ENCODE measurements at regions not wholly inside any gene's neighbourhood (a gene's known extent, or its start where the extent isn't known, plus 50 kb on each side); places are given as distances from the start of the nearest gene placed in this dataset.
"Not testable (repeated sequence)": the region's sequence is repeated elsewhere in the genome, so short reads cannot be mapped to it uniquely, and the experiment has no call there.

DNA sequence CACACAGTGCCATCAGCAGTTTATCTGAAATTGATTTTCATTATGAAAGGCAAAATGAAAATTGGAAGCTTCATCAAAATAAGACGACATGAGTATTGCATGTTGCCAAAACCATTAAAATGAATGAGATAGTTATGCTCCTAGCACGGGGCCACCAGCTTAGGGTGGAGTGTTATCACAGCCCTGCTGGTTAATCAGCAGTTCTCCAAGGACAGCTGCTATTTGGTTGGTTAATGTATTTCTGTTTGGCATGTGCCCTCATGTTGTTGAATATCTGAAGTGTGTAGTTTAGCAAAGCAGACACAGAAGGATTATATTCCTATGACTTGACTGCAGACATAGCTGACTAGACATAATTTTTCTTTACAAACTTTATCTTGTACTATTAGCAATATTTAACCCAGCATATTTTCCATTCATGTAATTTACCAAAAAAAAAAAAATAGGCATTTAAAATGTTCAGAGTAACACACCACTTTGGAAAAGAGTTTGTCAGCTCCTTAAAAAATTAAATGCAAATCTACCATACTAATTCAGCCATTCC, 98.6 kb upstream of the PIK3R1 start:
- TF ChIP-seq, protein P1, sequence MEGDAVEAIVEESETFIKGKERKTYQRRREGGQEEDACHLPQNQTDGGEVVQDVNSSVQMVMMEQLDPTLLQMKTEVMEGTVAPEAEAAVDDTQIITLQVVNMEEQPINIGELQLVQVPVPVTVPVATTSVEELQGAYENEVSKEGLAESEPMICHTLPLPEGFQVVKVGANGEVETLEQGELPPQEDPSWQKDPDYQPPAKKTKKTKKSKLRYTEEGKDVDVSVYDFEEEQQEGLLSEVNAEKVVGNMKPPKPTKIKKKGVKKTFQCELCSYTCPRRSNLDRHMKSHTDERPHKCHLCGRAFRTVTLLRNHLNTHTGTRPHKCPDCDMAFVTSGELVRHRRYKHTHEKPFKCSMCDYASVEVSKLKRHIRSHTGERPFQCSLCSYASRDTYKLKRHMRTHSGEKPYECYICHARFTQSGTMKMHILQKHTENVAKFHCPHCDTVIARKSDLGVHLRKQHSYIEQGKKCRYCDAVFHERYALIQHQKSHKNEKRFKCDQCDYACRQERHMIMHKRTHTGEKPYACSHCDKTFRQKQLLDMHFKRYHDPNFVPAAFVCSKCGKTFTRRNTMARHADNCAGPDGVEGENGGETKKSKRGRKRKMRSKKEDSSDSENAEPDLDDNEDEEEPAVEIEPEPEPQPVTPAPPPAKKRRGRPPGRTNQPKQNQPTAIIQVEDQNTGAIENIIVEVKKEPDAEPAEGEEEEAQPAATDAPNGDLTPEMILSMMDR (IDR thresholded peaks at IDR 0.05; ENCODE audit: insufficient read depth, low read length): no peak
- DNase-seq (ENCODE audit: low read depth): no peak
- no peak overlapping the region for H3K4me3 ChIP-seq (ENCODE audit: low read depth, low read length)

DNA sequence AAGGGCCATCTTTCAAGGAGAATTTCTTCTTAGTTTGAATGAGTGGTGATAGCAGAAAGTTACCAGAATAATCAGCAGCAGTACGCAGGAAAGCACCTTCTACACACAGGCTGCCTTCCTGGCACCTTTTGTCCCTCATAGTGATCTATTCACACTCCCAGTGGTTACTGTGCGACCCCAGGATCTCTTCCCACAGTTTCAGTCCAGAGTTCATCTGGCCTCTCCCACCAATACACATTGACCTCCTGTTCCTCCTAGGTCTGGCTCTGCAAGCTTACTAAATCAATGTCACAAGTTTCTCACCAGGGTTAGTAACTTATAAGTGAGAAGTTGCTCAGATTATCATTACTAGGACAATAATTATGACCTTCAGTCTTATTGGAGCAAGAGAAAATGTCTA, 99.1 kb upstream of the PIK3R1 start:
- no peak overlapping the region for H3K4me3 ChIP-seq (ENCODE audit: low read depth, low read length)
- TF ChIP-seq, protein P1 (IDR thresholded peaks at IDR 0.05; ENCODE audit: insufficient read depth, low read length): no peak
- DNase-seq (ENCODE audit: low read depth): no peak

DNA sequence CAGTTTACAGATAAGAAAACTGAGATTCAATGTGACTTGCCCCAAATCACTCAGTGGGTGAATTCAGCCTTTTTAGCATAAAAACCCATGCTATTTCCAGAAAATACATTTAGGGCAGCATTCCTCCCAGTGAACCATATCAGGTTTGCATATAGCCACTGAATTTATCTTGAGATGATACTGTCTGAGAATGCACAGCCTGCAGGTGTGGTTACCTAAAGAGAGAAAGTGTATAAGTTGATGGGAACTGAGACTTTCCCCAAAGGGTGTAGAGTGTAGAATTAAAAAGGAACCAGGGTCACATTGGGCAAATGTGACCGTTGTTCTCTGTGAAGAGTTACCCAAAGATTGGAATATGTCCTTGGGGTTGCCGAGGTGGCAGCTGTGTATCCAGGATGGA, 100.0 kb upstream of the PIK3R1 start:
- TF ChIP-seq, protein P1 (IDR thresholded peaks at IDR 0.05; ENCODE audit: insufficient read depth, low read length): no peak
- no peak overlapping the region for H3K4me3 ChIP-seq (ENCODE audit: low read depth, low read length)
- no peak for DNase-seq (ENCODE audit: low read depth)

GRCh38 chr5:68114378-68115040, 101.0 kb upstream of the PIK3R1 start:
- TF ChIP-seq, protein P1 (IDR thresholded peaks at IDR 0.05; ENCODE audit: insufficient read depth, low read length): no peak
- DNase-seq (ENCODE audit: low read depth): peak; percentile 89
- H3K4me3 ChIP-seq (ENCODE audit: low read depth, low read length): no peak overlapping the region

DNA sequence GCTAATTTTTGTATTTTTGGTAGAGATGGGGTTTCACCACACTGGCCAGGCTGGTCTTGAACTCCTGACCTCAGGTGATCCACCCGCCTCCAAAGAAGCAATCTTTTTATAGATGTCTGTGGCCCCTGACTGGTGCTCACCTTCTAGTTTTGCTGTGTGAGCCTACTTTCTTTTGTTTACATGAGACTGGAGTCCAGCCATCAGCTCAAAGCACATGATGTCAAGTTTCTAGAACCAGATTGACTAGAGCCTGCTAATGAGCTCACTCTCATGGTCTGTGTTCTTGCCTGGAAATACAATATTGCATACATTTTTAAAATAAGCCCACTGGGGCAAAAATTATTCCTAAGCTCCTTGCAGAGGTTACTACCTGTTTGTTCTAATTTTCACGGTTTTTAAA, 102.9 kb upstream of the PIK3R1 start:
- TF ChIP-seq, protein P1 (IDR thresholded peaks at IDR 0.05; ENCODE audit: insufficient read depth, low read length): no peak
- H3K4me3 ChIP-seq (ENCODE audit: low read depth, low read length): no peak overlapping the region
- DNase-seq (ENCODE audit: low read depth): no peak

DNA sequence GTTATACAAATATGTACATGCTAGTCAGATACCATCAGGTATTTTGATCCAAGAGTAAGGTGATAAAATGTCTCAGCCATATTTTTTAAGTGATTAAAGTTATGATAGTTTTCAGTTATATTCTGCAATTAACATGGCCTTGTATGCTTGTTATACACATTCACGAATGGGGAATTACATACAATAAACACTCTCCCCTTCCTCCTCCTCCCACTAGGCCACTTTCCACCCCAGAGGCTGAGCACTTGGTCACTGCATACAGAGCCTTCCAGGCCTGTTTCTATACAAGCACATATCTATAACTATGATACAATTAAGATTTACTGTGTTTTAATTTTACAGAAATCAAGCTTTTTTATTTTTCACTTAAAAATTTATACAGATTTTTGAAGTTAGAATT, 104.7 kb upstream of the PIK3R1 start:
- DNase-seq (ENCODE audit: low read depth): no peak
- TF ChIP-seq, protein P1 (IDR thresholded peaks at IDR 0.05; ENCODE audit: insufficient read depth, low read length): no peak
- no peak overlapping the region for H3K4me3 ChIP-seq (ENCODE audit: low read depth, low read length)

GRCh38 chr5:68110264-68110663, 105.3 kb upstream of the PIK3R1 start:
- TF ChIP-seq, protein P1 (IDR thresholded peaks at IDR 0.05; ENCODE audit: insufficient read depth, low read length): no peak
- no peak overlapping the region for H3K4me3 ChIP-seq (ENCODE audit: low read depth, low read length)
- DNase-seq (ENCODE audit: low read depth): no peak

DNA sequence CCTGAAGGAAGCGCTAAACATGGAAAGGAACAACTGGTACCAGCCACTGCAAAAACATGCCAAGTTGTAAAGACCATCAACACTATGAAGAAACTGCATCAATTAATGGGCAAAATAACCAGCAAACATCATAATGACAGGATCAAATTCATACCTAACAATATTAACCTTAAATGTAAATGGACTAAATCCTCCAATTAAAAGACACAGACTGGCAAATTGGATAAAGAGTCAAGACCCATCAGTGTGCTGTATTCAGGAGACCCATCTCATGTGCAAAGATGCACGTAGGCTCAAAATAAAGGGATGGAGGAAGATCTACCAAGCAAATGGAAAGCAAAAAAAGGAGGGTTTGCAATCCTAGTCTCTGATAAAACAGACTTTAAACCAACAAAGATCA, 111.3 kb upstream of the PIK3R1 start:
- DNase-seq (ENCODE audit: low read depth); H3K4me3 ChIP-seq (ENCODE audit: low read depth, low read length): not testable (repeated sequence)

- H3K4me3 ChIP-seq (ENCODE audit: low read depth, low read length); DNase-seq (ENCODE audit: low read depth): not testable (repeated sequence)
These were observed 112.3 kb upstream of the PIK3R1 start for GRCh38 chr5:68103297-68103696.

Measured in fibroblast of the aortic adventitia (primary cell).